ENCODE measurements at regions not wholly inside any gene's neighbourhood (a gene's known extent, or its start where the extent isn't known, plus 50 kb on each side); places are given as distances from the start of the nearest gene placed in this dataset.

DNA sequence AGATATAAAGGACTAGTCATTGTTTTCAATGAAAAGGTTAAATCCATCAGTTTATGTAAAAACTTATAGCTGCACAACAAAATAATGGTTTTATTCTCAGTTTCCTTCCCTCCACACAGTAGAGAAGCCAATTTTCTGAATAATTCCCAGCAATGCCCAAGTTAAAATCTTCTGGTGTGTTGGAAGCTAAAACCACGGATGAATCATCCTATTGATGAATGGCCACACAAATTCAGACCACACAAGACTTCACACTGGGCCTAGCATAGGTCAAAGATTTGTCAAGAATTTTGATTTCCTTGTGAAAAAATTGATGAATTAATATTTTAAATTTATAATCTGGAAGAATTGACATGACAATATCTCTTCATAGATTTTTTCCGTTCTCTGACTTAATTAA is 617.6 kb downstream of the INHBA start:
- H3K27me3 ChIP-seq (ENCODE audit: control insufficient read depth, insufficient read depth, low read length, poor library complexity, severe bottlenecking): no peaks in the 10 kb centered on the region
- no peaks in the 10 kb centered on the region for H3K36me3 Mint-ChIP-seq (ENCODE audit: low read depth)
- H3K9ac ChIP-seq (ENCODE audit: extremely low read depth, low read length, poor library complexity, severe bottlenecking): no peak overlapping the region
- DNase-seq: no peak
- peaks cover 7% of the 10 kb centered on the region for H3K4me1 Mint-ChIP-seq
- no peak overlapping the region for H3K27ac Mint-ChIP-seq
- H3K27me3 Mint-ChIP-seq (ENCODE audit: insufficient read depth): no peaks in the 10 kb centered on the region
- H3K9me3 ChIP-seq (ENCODE audit: control insufficient read depth, low read length): no peaks in the 10 kb centered on the region
- no peak overlapping the region for H3K4me3 ChIP-seq (ENCODE audit: low read length)
- no peak overlapping the region for H3K27ac ChIP-seq (ENCODE audit: low read depth, low read length)
- peaks cover 3% of the 10 kb centered on the region for H3K4me1 ChIP-seq (ENCODE audit: control insufficient read depth, insufficient read depth, low read length)
- peaks cover 3% of the 10 kb centered on the region for H3K9me3 Mint-ChIP-seq
- H3K4me3 Mint-ChIP-seq: no peak overlapping the region
- WGBS, 2 experiments (ENCODE audit: insufficient coverage in 1 of 2, insufficient read length in 1 of 2): 91 to 100% methylated on average over 1 to 2 of the region's 2 CpGs
- TF ChIP-seq, protein P1, sequence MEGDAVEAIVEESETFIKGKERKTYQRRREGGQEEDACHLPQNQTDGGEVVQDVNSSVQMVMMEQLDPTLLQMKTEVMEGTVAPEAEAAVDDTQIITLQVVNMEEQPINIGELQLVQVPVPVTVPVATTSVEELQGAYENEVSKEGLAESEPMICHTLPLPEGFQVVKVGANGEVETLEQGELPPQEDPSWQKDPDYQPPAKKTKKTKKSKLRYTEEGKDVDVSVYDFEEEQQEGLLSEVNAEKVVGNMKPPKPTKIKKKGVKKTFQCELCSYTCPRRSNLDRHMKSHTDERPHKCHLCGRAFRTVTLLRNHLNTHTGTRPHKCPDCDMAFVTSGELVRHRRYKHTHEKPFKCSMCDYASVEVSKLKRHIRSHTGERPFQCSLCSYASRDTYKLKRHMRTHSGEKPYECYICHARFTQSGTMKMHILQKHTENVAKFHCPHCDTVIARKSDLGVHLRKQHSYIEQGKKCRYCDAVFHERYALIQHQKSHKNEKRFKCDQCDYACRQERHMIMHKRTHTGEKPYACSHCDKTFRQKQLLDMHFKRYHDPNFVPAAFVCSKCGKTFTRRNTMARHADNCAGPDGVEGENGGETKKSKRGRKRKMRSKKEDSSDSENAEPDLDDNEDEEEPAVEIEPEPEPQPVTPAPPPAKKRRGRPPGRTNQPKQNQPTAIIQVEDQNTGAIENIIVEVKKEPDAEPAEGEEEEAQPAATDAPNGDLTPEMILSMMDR (conservative IDR thresholded peaks at IDR 0.05): no peak
- H3K36me3 ChIP-seq (ENCODE audit: control insufficient read depth, insufficient read depth, low read length): no peaks in the 10 kb centered on the region

DNA sequence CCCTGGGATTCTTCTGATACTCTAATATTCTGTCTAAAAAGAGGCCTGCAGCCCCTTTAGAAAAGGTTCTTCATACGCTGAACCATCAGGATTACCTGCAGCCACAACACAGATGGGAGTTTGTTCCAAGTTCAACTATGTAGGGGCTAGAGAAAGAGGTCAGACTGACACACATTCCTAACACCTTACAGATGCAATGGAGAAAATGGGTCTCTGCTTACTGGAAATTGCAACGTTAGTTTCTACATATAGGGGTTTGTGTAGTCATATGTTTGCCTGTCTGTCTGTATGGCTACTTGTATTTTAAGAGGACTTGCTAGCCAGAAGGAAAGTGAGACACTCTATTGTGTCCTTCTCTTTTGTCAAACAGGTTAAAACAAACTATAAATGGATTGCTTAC is 618.5 kb downstream of the INHBA start:
- Histone ChIP-seq H3K27ac (ENCODE audit: low read depth, low read length) (no peak overlapping the region), H3K27me3 (ENCODE audit: control insufficient read depth, insufficient read depth, low read length, poor library complexity, severe bottlenecking) (no peaks in the 10 kb centered on the region), H3K36me3 (ENCODE audit: control insufficient read depth, insufficient read depth, low read length) (no peaks in the 10 kb centered on the region), H3K4me3 (ENCODE audit: low read length) (no peak overlapping the region), H3K9me3 (ENCODE audit: control insufficient read depth, low read length) (no peaks in the 10 kb centered on the region), H3K9ac (ENCODE audit: extremely low read depth, low read length, poor library complexity, severe bottlenecking) (no peak overlapping the region), H3K4me1 (ENCODE audit: control insufficient read depth, insufficient read depth, low read length) (peaks cover 3% of the 10 kb centered on the region)
- TF ChIP-seq, protein P1 (conservative IDR thresholded peaks at IDR 0.05): no peak
- Mint-ChIP-seq H3K4me3 (no peak overlapping the region), H3K9me3 (peaks cover 3% of the 10 kb centered on the region), H3K27ac (no peak overlapping the region), H3K27me3 (ENCODE audit: insufficient read depth) (no peaks in the 10 kb centered on the region), H3K36me3 (ENCODE audit: low read depth) (no peaks in the 10 kb centered on the region), H3K4me1 (peaks cover 7% of the 10 kb centered on the region)
- 90 to 91% methylated on average over 1 to 2 of the region's 2 CpGs for WGBS, 2 experiments (ENCODE audit: insufficient coverage in 1 of 2, insufficient read length in 1 of 2)
- no peak for DNase-seq

DNA sequence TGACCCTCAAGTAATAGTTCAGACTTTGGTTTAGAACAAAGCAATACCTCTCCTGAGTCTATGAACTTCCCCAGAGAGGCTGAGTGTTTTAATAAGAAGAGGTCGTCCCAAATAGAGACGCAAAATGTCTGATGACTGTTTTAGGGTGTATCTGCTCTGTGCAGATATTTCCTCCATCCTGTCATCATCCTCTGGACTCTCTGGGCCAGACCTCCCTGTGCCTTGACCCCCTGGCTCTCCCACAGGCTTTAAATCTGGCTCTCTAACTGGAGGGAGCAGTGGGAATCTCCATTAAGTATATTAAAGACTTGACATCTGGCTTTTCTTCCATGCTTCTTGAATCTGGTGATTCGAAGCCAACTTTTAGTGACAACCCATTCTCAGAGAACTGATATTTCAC is 633.3 kb downstream of the INHBA start:
- peaks cover 3% of the 10 kb centered on the region for H3K27me3 Mint-ChIP-seq (ENCODE audit: insufficient read depth)
- DNase-seq: no peak
- no peak overlapping the region for H3K4me3 Mint-ChIP-seq
- Histone ChIP-seq H3K9me3 (ENCODE audit: control insufficient read depth, low read length) (no peaks in the 10 kb centered on the region), H3K4me1 (ENCODE audit: control insufficient read depth, insufficient read depth, low read length) (no peaks in the 10 kb centered on the region), H3K9ac (ENCODE audit: extremely low read depth, low read length, poor library complexity, severe bottlenecking) (no peak overlapping the region), H3K36me3 (ENCODE audit: control insufficient read depth, insufficient read depth, low read length) (no peaks in the 10 kb centered on the region), H3K27me3 (ENCODE audit: control insufficient read depth, insufficient read depth, low read length, poor library complexity, severe bottlenecking) (peaks cover 6% of the 10 kb centered on the region), H3K27ac (ENCODE audit: low read depth, low read length) (no peak overlapping the region), H3K4me3 (ENCODE audit: low read length) (no peak overlapping the region)
- H3K27ac Mint-ChIP-seq: no peak overlapping the region
- H3K36me3 Mint-ChIP-seq (ENCODE audit: low read depth): no peaks in the 10 kb centered on the region
- TF ChIP-seq, protein P1 (conservative IDR thresholded peaks at IDR 0.05): no peak
- H3K4me1 Mint-ChIP-seq: no peaks in the 10 kb centered on the region
- WGBS, 2 experiments (ENCODE audit: insufficient coverage in 1 of 2, insufficient read length in 1 of 2): 87 to 100% methylated on average over 1 to 3 of the region's 3 CpGs
- peaks cover 4% of the 10 kb centered on the region for H3K9me3 Mint-ChIP-seq
